ENCODE measurements at regions not wholly inside any gene's neighbourhood (a gene's known extent, or its start where the extent isn't known, plus 50 kb on each side); places are given as distances from the start of the nearest gene placed in this dataset.

DNA sequence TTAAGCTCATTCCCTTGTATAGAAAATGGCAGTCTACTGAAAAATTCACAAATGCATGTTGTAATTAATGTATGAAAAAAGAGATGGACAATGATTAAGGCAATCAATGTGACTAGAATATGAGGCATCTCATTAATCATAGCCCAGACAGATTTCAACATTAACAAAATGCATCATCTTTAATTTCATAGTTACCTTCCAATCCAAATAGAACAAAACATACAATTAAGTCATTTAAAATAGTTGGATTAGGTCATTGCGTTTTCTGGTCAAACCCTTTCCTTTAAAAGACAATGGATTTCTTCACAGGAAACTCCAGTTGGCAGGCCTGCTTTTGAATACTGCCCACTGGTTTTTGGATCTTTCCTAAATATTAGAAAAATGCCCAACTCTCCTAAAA lies 203.9 kb downstream of the HAO1 start:
- 29% methylated on average over 1 of the region's 1 CpG for WGBS (ENCODE audit: insufficient coverage)
- no peaks in the 10 kb centered on the region for H3K36me3 Mint-ChIP-seq
- H3K4me3 Mint-ChIP-seq: no peak overlapping the region
- H3K27me3 ChIP-seq (ENCODE audit: control insufficient read depth, insufficient read depth, low read length): no peaks in the 10 kb centered on the region
- H3K4me1 Mint-ChIP-seq: no peaks in the 10 kb centered on the region
- no peaks in the 10 kb centered on the region for H3K9me3 ChIP-seq (ENCODE audit: control insufficient read depth, insufficient read depth, low read length)
- no peaks in the 10 kb centered on the region for H3K4me1 ChIP-seq (ENCODE audit: control insufficient read depth, insufficient read depth, low read length)
- DNase-seq (no peak), ATAC-seq (no peak)
- H3K9me3 Mint-ChIP-seq: peaks cover 0 to 2% of the 10 kb centered on the region in 2 donors
- intact Hi-C loops (cut with micrococcal nuclease): no loop called here
- no peak overlapping the region for H3K4me3 ChIP-seq (ENCODE audit: low read length)
- no peak overlapping the region for H3K27ac Mint-ChIP-seq
- TF ChIP-seq CTCF (IDR thresholded peaks at IDR 0.05): no peak
- no peaks in the 10 kb centered on the region for H3K36me3 ChIP-seq (ENCODE audit: control insufficient read depth, insufficient read depth, low read length)
- H3K27ac ChIP-seq (ENCODE audit: low read length): no peak overlapping the region
- no peaks in the 10 kb centered on the region for H3K27me3 Mint-ChIP-seq (ENCODE audit: low read depth in 2 of 2)

GRCh38 chr20:7741866-7742265 lies 198.4 kb downstream of the HAO1 start:
- no peak for TF ChIP-seq CTCF (IDR thresholded peaks at IDR 0.05)
- Histone ChIP-seq H3K9me3 (ENCODE audit: control insufficient read depth, insufficient read depth, low read length) (no peaks in the 10 kb centered on the region), H3K27me3 (ENCODE audit: control insufficient read depth, insufficient read depth, low read length) (no peaks in the 10 kb centered on the region), H3K4me1 (ENCODE audit: control insufficient read depth, insufficient read depth, low read length) (no peaks in the 10 kb centered on the region), H3K27ac (ENCODE audit: low read length) (no peak overlapping the region), H3K4me3 (ENCODE audit: low read length) (no peak overlapping the region), H3K36me3 (ENCODE audit: control insufficient read depth, insufficient read depth, low read length) (no peaks in the 10 kb centered on the region)
- Mint-ChIP-seq H3K27ac (no peak overlapping the region), H3K9me3 (peaks cover 3 to 4% of the 10 kb centered on the region in 2 donors), H3K36me3 (no peaks in the 10 kb centered on the region), H3K4me1 (no peaks in the 10 kb centered on the region), H3K27me3 (ENCODE audit: low read depth in 2 of 2) (no peaks in the 10 kb centered on the region), H3K4me3 (no peak overlapping the region)
- ATAC-seq: no peak
- intact Hi-C loops (cut with micrococcal nuclease): no loop called here
- no peak for DNase-seq
- WGBS (ENCODE audit: insufficient coverage): 85% methylated on average over 1 of the region's 2 CpGs

- Histone ChIP-seq H3K36me3 (ENCODE audit: control insufficient read depth, insufficient read depth, low read length) (no peaks in the 10 kb centered on the region), H3K27ac (ENCODE audit: low read length) (no peak overlapping the region), H3K9me3 (ENCODE audit: control insufficient read depth, insufficient read depth, low read length) (no peaks in the 10 kb centered on the region), H3K4me1 (ENCODE audit: control insufficient read depth, insufficient read depth, low read length) (no peaks in the 10 kb centered on the region), H3K4me3 (ENCODE audit: low read length) (no peak overlapping the region), H3K27me3 (ENCODE audit: control insufficient read depth, insufficient read depth, low read length) (no peaks in the 10 kb centered on the region)
- Mint-ChIP-seq H3K27me3 (ENCODE audit: low read depth in 2 of 2) (no peaks in the 10 kb centered on the region), H3K4me1 (no peaks in the 10 kb centered on the region), H3K9me3 (peaks cover 3 to 4% of the 10 kb centered on the region in 2 donors), H3K36me3 (no peaks in the 10 kb centered on the region), H3K27ac (no peak overlapping the region), H3K4me3 (no peak overlapping the region)
- intact Hi-C loops (cut with micrococcal nuclease): no loop called here
- 82% methylated on average over 2 of the region's 2 CpGs for WGBS (ENCODE audit: insufficient coverage)
- DNase-seq (no peak), ATAC-seq (no peak)
- no peak for TF ChIP-seq CTCF (IDR thresholded peaks at IDR 0.05)
Observed at GRCh38 chr20:7742479-7742878, 197.8 kb downstream of the HAO1 start.

GRCh38 chr20:7744411-7744810 lies 195.8 kb downstream of the HAO1 start:
- H3K27me3 Mint-ChIP-seq (ENCODE audit: low read depth in 2 of 2): no peaks in the 10 kb centered on the region
- H3K36me3 Mint-ChIP-seq: no peaks in the 10 kb centered on the region
- H3K4me3 ChIP-seq (ENCODE audit: low read length): no peak overlapping the region
- H3K4me1 ChIP-seq (ENCODE audit: control insufficient read depth, insufficient read depth, low read length): no peaks in the 10 kb centered on the region
- WGBS (ENCODE audit: insufficient coverage): 92% methylated on average over 1 of the region's 1 CpG
- no peak for TF ChIP-seq CTCF (IDR thresholded peaks at IDR 0.05)
- intact Hi-C loops (cut with micrococcal nuclease): no loop called here
- H3K27ac ChIP-seq (ENCODE audit: low read length): no peak overlapping the region
- no peaks in the 10 kb centered on the region for H3K36me3 ChIP-seq (ENCODE audit: control insufficient read depth, insufficient read depth, low read length)
- no peak overlapping the region for H3K4me3 Mint-ChIP-seq
- peaks cover 3 to 4% of the 10 kb centered on the region in 2 donors for H3K9me3 Mint-ChIP-seq
- no peaks in the 10 kb centered on the region for H3K9me3 ChIP-seq (ENCODE audit: control insufficient read depth, insufficient read depth, low read length)
- no peaks in the 10 kb centered on the region for H3K27me3 ChIP-seq (ENCODE audit: control insufficient read depth, insufficient read depth, low read length)
- no peaks in the 10 kb centered on the region for H3K4me1 Mint-ChIP-seq
- ATAC-seq: no peak
- no peak overlapping the region for H3K27ac Mint-ChIP-seq
- DNase-seq: no peak

All from natural killer cell (primary cell).